GM23248 (cell line): ENCODE measurements at regions not wholly inside any gene's neighbourhood (a gene's known extent, or its start where the extent isn't known, plus 50 kb on each side); places are given as distances from the start of the nearest gene placed in this dataset.
A peak's percentile ranks its signal among the peaks of the same experiment; 100 is the strongest.

ENCODE experiments used
- DNase-seq: peaks from one replicate; pipeline ENCODE4 v3.0.0-alpha.2; 2015
- H2AFZ ChIP-seq: fragments of 200-600 bp; sonication (generic); 2 replicates; pipeline ENCODE4 v1.6.1; 2016; ENCODE audit warnings: antibody characterized with exemption
- H3F3A ChIP-seq: fragments of 200-600 bp; sonication (generic); 2 replicates; pipeline ENCODE4 v1.6.1; 2016; ENCODE audit warnings: mild to moderate bottlenecking, antibody characterized with exemption, mixed run types; ENCODE audit not compliant: insufficient read depth
- H3K27ac ChIP-seq: fragments of 200-600 bp; sonication (generic); 2 replicates; pipeline ENCODE4 v1.5.1; 2016; ENCODE audit warnings: mild to moderate bottlenecking
- H3K27me3 ChIP-seq: fragments of 200-600 bp; sonication (generic); replicated peaks from 2 replicates; pipeline ENCODE4 v1.6.1; 2016; ENCODE audit warnings: mild to moderate bottlenecking; ENCODE audit not compliant: insufficient read depth
- H3K36me3 ChIP-seq: fragments of 200-600 bp; sonication (generic); 2 replicates; pipeline ENCODE4 v1.6.1; 2016; ENCODE audit warnings: low read depth, mild to moderate bottlenecking
- H3K4me1 ChIP-seq: fragments of 200-600 bp; sonication (generic); 2 replicates; pipeline ENCODE4 v1.6.1; 2016; ENCODE audit warnings: mild to moderate bottlenecking; ENCODE audit not compliant: insufficient read depth
- H3K4me2 ChIP-seq: fragments of 200-600 bp; sonication (generic); one replicate; pipeline ENCODE4 v1.6.1; 2016; ENCODE audit warnings: mild to moderate bottlenecking; ENCODE audit not compliant: unreplicated experiment
- H3K4me3 ChIP-seq: fragments of 200-600 bp; sonication (generic); 2 replicates; pipeline ENCODE4 v1.5.1; 2016; ENCODE audit warnings: mild to moderate bottlenecking
- H3K79me2 ChIP-seq: fragments of 200-600 bp; sonication (generic); 2 replicates; pipeline ENCODE4 v1.6.1; 2016; ENCODE audit warnings: mild to moderate bottlenecking; ENCODE audit not compliant: insufficient read depth
- H3K9ac ChIP-seq: fragments of 200-600 bp; sonication (generic); 2 replicates; pipeline ENCODE4 v1.6.1; 2016; ENCODE audit warnings: mild to moderate bottlenecking
- H3K9me2 ChIP-seq: fragments of 200-600 bp; sonication (generic); 2 replicates; pipeline ENCODE4 v1.6.1; 2016; ENCODE audit warnings: mixed run types, mild to moderate bottlenecking, moderate library complexity; ENCODE audit not compliant: insufficient read depth
- H3K9me3 ChIP-seq: fragments of 200-600 bp; sonication (generic); one replicate; pipeline ENCODE4 v1.6.1; 2017; ENCODE audit warnings: low read depth
- H4K20me1 ChIP-seq: fragments of 200-600 bp; sonication (generic); 2 replicates; pipeline ENCODE4 v1.6.0; 2016; ENCODE audit not compliant: insufficient read depth
- EZH2 ChIP-seq: fragments of 200-600 bp; sonication (generic); IDR thresholded peaks from 2 replicates; pipeline ENCODE4 v1.6.1; 2018; ENCODE audit warnings: antibody characterized with exemption, mild to moderate bottlenecking; ENCODE audit not compliant: insufficient read depth, poor library complexity, severe bottlenecking
- EZH2phosphoT487 ChIP-seq: fragments of 200-600 bp; sonication (generic); IDR thresholded peaks from 2 replicates; pipeline ENCODE4 v1.6.1; 2018; ENCODE audit warnings: antibody characterized with exemption, moderate library complexity, mild to moderate bottlenecking, low read depth; ENCODE audit not compliant: insufficient read depth
- WGBS, 2 experiments: methylation state at CpG; one replicate each; pipeline ENCODE4 v1.1.6; 2015 to 2017; ENCODE audit warnings: low lambda C conversion rate in 2 of 2, low coverage in 1 of 2; ENCODE audit errors: missing lambda C conversion rate in 2 of 2; 5-methylcytosine and 5-hydroxymethylcytosine counted together
- in situ Hi-C: fragments of 300-500 bp; cut with MboI; formaldehyde crosslinking; loops from 2 replicates; pipeline ENCODE4 v1.15.0; 2020

DNA sequence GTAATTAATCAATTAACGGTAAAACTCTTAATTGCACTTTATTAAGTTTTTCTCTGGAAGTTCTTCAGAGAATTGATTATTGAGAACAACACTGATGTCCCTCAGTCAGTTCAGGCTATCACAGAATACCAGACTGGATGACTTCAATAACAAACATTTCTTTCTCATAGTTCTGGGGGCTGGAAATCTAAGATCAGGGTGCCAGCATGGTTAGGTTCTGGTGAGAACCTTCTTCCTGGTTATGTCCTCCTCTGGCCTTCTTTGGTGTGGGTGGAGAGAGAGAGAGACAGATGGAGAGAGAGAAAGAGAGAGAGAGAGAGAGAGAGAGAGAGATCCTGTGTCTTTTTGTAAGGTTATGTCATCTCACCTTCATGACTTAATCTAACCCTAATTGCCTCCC, 71.4 kb upstream of the DAP start:
- Histone ChIP-seq H3K36me3 (no peaks in the 10 kb centered on the region), H3K4me2 (peak overlapping the region; percentile 3), H2AFZ (no peak overlapping the region), H3F3A (peaks cover 10% of the 10 kb centered on the region; the same call in 1 of the 2 replicates), H3K27ac (no peak overlapping the region), H3K9me2 (no peaks in the 10 kb centered on the region), H3K27me3 (no peaks in the 10 kb centered on the region), H4K20me1 (no peaks in the 10 kb centered on the region), H3K9ac (no peak overlapping the region), H3K4me3 (no peak overlapping the region), H3K4me1 (peaks cover 46% of the 10 kb centered on the region), H3K9me3 (no peaks in the 10 kb centered on the region), H3K79me2 (no peaks in the 10 kb centered on the region)
- DNase-seq: no peak
- WGBS, 2 experiments: 82 to 100% methylated on average over 1 of the region's 1 CpG
- TF ChIP-seq EZH2phosphoT487 (no peak), EZH2 (no peak)
- in situ Hi-C loops: no loop called here

DNA sequence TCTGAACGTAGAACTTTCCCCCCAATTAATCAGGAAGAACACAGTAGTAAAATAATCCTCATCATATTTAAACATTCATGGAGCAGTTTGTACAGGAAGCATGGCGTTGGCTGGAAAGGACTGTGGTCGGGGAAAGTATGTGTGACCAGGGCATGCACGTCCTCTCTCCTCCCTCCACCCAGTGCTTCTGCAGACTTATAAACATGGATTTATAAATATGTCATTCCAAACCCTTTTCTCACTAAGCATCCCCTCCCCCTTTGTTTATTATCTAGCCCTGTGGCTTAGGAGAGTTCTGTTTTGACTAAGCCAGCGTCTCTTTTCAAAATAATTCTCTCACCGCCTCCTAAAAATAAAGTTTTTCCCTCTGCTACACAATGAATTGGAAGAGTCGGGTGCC, 70.4 kb upstream of the DAP start:
- WGBS, 2 experiments: 29 to 36% methylated on average over 7 of the region's 7 CpGs
- DNase-seq: peak; percentile 82
- no peaks in the 10 kb centered on the region for H3K79me2 ChIP-seq
- H2AFZ ChIP-seq: peak overlapping the region; percentile 56; the same call in 1 of the 2 replicates
- H4K20me1 ChIP-seq: no peaks in the 10 kb centered on the region
- in situ Hi-C loops: no loop called here
- peaks cover 10% of the 10 kb centered on the region; the same call in 1 of the 2 replicates for H3F3A ChIP-seq
- no peaks in the 10 kb centered on the region for H3K27me3 ChIP-seq
- no peaks in the 10 kb centered on the region for H3K9me2 ChIP-seq
- H3K27ac ChIP-seq: peak overlapping the region; percentile 66
- peak overlapping the region; percentile 27; the same call in 1 of the 2 replicates for H3K9ac ChIP-seq
- TF ChIP-seq EZH2: no peak
- TF ChIP-seq EZH2phosphoT487: no peak
- peaks cover 41% of the 10 kb centered on the region for H3K4me1 ChIP-seq
- H3K9me3 ChIP-seq: no peaks in the 10 kb centered on the region
- peak overlapping the region; percentile 27; the same call in 1 of the 2 replicates for H3K4me3 ChIP-seq
- H3K4me2 ChIP-seq: peak overlapping the region; percentile 21
- no peaks in the 10 kb centered on the region for H3K36me3 ChIP-seq

DNA sequence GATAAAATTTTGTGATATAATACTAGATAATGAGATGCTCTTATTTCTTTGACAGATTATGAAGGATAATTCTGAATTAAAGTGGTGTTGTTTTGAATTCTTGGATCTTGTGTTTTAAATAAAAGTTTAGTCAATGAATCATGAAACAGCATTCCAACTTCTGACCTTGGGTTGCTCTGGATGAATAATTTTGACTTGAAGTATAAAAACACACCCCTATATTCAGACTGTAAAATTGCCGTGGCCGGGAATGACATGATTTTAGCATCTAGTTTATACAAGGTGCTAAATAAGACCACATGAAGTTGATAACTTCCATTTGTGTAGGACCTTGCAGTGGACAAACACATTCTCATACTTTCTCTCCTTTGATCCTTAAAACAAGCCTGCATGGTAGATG, 67.2 kb upstream of the DAP start:
- Histone ChIP-seq H3F3A (peaks cover 10% of the 10 kb centered on the region; the same call in 1 of the 2 replicates), H3K27ac (peak overlapping the region; percentile 23; the same call in 1 of the 2 replicates), H3K9ac (no peak overlapping the region), H3K9me2 (no peaks in the 10 kb centered on the region), H3K9me3 (no peaks in the 10 kb centered on the region), H3K4me2 (peak overlapping the region; percentile 35), H3K4me1 (peaks cover 41% of the 10 kb centered on the region), H3K27me3 (no peaks in the 10 kb centered on the region), H2AFZ (no peak overlapping the region), H3K36me3 (no peaks in the 10 kb centered on the region), H3K79me2 (no peaks in the 10 kb centered on the region), H3K4me3 (no peak overlapping the region), H4K20me1 (no peaks in the 10 kb centered on the region)
- no peak for TF ChIP-seq EZH2
- no peak for TF ChIP-seq EZH2phosphoT487
- in situ Hi-C loops: no loop called here
- WGBS, 2 experiments: 0 to 3% methylated on average over 2 of the region's 2 CpGs
- DNase-seq: peak; percentile 60

DNA sequence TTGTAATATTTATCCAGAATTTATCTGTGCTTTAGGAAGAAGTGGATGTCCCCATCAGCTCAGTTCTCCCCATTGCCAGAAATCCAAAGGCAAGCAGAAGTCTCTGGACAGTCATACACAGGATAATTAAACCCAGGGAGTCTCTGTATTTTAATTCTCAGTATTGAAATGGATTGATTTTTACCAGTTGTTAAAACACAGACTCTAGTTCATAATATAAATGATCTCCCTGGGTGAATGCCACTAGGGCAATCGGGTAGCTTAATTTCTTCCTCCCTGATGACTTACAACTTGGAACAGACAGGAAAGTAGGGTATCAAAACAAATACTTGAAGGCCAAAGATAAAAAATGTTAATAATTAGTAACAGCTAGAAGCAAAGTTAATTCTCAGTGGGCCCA, 66.5 kb upstream of the DAP start:
- Histone ChIP-seq H4K20me1 (no peaks in the 10 kb centered on the region), H3K27ac (peak overlapping the region; percentile 8; the same call in 1 of the 2 replicates), H3K9ac (no peak overlapping the region), H3F3A (peaks cover 10% of the 10 kb centered on the region; the same call in 1 of the 2 replicates), H3K9me3 (no peaks in the 10 kb centered on the region), H3K4me1 (peaks cover 39% of the 10 kb centered on the region), H3K27me3 (no peaks in the 10 kb centered on the region; the same call in 1 of the 2 replicates), H3K4me2 (peak overlapping the region; percentile 35), H3K36me3 (no peaks in the 10 kb centered on the region), H3K4me3 (no peak overlapping the region), H3K9me2 (no peaks in the 10 kb centered on the region), H3K79me2 (no peaks in the 10 kb centered on the region), H2AFZ (no peak overlapping the region)
- in situ Hi-C loops: no loop called here
- WGBS, 2 experiments: 13 to 17% methylated on average over 1 of the region's 1 CpG
- no peak for DNase-seq
- TF ChIP-seq EZH2phosphoT487: no peak
- TF ChIP-seq EZH2: no peak

DNA sequence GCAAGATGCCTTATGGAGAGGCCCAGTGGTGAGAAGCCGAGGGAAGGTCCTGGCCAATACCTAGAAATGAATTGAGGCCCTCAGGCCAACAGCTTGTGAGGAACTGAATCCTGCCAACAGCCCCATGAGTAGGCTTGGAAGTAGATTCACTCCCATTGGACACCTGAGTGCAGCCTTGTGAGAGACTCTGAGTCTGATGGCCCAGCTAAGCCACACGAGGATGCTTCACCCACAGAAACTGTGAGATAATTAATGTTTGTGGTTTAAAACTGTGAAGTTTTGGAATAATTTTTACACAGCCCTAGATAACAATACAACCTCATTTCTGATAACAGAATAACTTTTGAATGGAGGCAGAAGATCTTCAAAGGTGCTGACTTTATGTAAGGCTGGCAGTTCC, 65.9 kb upstream of the DAP start:
- H3K9me3 ChIP-seq: no peaks in the 10 kb centered on the region
- no peaks in the 10 kb centered on the region for H3K36me3 ChIP-seq
- H3K4me1 ChIP-seq: peaks cover 33% of the 10 kb centered on the region
- DNase-seq: no peak
- in situ Hi-C loops: no loop called here
- no peaks in the 10 kb centered on the region for H4K20me1 ChIP-seq
- H3K27ac ChIP-seq: no peak overlapping the region
- no peak overlapping the region for H3K9ac ChIP-seq
- H3K27me3 ChIP-seq: no peaks in the 10 kb centered on the region; the same call in none of the 2 replicates
- H2AFZ ChIP-seq: no peak overlapping the region
- peaks cover 10% of the 10 kb centered on the region; the same call in 1 of the 2 replicates for H3F3A ChIP-seq
- no peak for TF ChIP-seq EZH2
- no peak for TF ChIP-seq EZH2phosphoT487
- no peaks in the 10 kb centered on the region for H3K9me2 ChIP-seq
- H3K79me2 ChIP-seq: no peaks in the 10 kb centered on the region
- 45 to 69% methylated on average over 2 of the region's 2 CpGs for WGBS, 2 experiments
- H3K4me2 ChIP-seq: no peak overlapping the region
- no peak overlapping the region for H3K4me3 ChIP-seq
